Activated gamma-delta T cell (primary cell): ENCODE measurements at regions not wholly inside any gene's neighbourhood (a gene's known extent, or its start where the extent isn't known, plus 50 kb on each side); places are given as distances from the start of the nearest gene placed in this dataset.

Experiments used
- DNase-seq: peaks from one replicate; lab custom pipeline; 2025; lab: John Stamatoyannopoulos, UW

- no peak for DNase-seq
Measured at GRCh38 chr5:124839371-124839998, 93.0 kb upstream of the ZNF608 start.

- DNase-seq: no peak
Measured at GRCh38 chr5:124841829-124842712, 95.6 kb upstream of the ZNF608 start.

- DNase-seq: no peak
Measured at GRCh38 chr5:124842725-124843595, 96.5 kb upstream of the ZNF608 start.

- DNase-seq: no peak
Measured at GRCh38 chr5:124843596-124843899, 97.1 kb upstream of the ZNF608 start.

- no peak for DNase-seq
Measured at GRCh38 chr5:124844371-124844920, 98.0 kb upstream of the ZNF608 start.

GRCh38 chr5:124847907-124848306, 101.5 kb upstream of the ZNF608 start:
- no peak for DNase-seq

GRCh38 chr5:124849774-124850173, 103.3 kb upstream of the ZNF608 start:
- no peak for DNase-seq

GRCh38 chr5:124856726-124857125, 110.3 kb upstream of the ZNF608 start:
- no peak for DNase-seq

- DNase-seq: no peak
Measured at GRCh38 chr5:124858612-124859011, 112.2 kb upstream of the ZNF608 start.

- DNase-seq: no peak
Measured at GRCh38 chr5:124859027-124859426, 112.6 kb upstream of the ZNF608 start.

- DNase-seq: no peak
Measured at GRCh38 chr5:124859556-124860290, 113.3 kb upstream of the ZNF608 start.

- no peak for DNase-seq
Measured at GRCh38 chr5:124860291-124860655, 113.8 kb upstream of the ZNF608 start.

GRCh38 chr5:124865066-124865465, 118.6 kb upstream of the ZNF608 start:
- no peak for DNase-seq

- DNase-seq: no peak
Measured at GRCh38 chr5:124865603-124866354, 119.3 kb upstream of the ZNF608 start.

GRCh38 chr5:124866355-124867136, 120.1 kb upstream of the ZNF608 start:
- no peak for DNase-seq

GRCh38 chr5:124867137-124867704, 120.8 kb upstream of the ZNF608 start:
- no peak for DNase-seq

- DNase-seq: no peak
Measured at GRCh38 chr5:124868676-124869075, 122.2 kb upstream of the ZNF608 start.

- DNase-seq: no peak
Measured at GRCh38 chr5:124869426-124870033, 123.1 kb upstream of the ZNF608 start.

- DNase-seq: no peak
Measured at GRCh38 chr5:124870070-124870469, 123.6 kb upstream of the ZNF608 start.
